IMR-90 (cell line): ENCODE measurements at regions not wholly inside any gene's neighbourhood (a gene's known extent, or its start where the extent isn't known, plus 50 kb on each side); places are given as distances from the start of the nearest gene placed in this dataset.

Source experiments
- ATAC-seq: fragments of 200-7000 bp; cut with Tn5 transposase; 2 replicates; pipeline ENCODE4 v1.9.1; 2020; ENCODE audit warnings: low read depth, mild to moderate bottlenecking, moderate library complexity
- BruUV-seq: library from RNA; stranded (reverse); fragments of 400-500 nt; replicated peaks from 2 replicates; lab custom pipeline; 2021; lab: Mats Ljungman, UMichigan
- CTCF ChIA-PET: fragments of 300-600 bp; formaldehyde crosslinking; extraction: SDS; loops from one replicate; lab custom pipeline; 2021; ENCODE audit warnings: antibody characterized with exemption; lab: Yijun Ruan, JAX
- POLR2A ChIA-PET: fragments of 300-600 bp; sonication (Branson Sonifier 250); formaldehyde crosslinking; loops from one replicate; lab custom pipeline; 2022; ENCODE audit warnings: antibody characterized with exemption; ENCODE audit not compliant: unreplicated experiment; lab: Charles Lee
- DNase-seq: peaks from one replicate; pipeline ENCODE4 v3.0.0; 2013
- H2AFZ ChIP-seq: replicated peaks from 2 replicates; pipeline ENCODE3; 2013; ENCODE audit warnings: low read length, mild to moderate bottlenecking; ENCODE audit not compliant: poor library complexity
- H2AK5ac ChIP-seq: 2 replicates; pipeline ENCODE4 v1.6.1; 2013; ENCODE audit warnings: low read depth, low read length, inconsistent platforms
- H2AK9ac ChIP-seq: replicated peaks from 2 replicates; pipeline ENCODE3; 2013; ENCODE audit warnings: mild to moderate bottlenecking, low read depth, low read length, moderate library complexity; ENCODE audit not compliant: poor library complexity
- H2BK120ac ChIP-seq: 2 replicates; pipeline ENCODE4 v1.6.1; 2013; ENCODE audit warnings: low read depth, low read length, inconsistent platforms
- H2BK15ac ChIP-seq: 3 replicates; pipeline ENCODE4 v1.6.1; 2013; ENCODE audit warnings: low read depth, low read length, inconsistent platforms
- H2BK20ac ChIP-seq: 2 replicates; pipeline ENCODE4 v1.6.1; 2013; ENCODE audit warnings: low read depth, mild to moderate bottlenecking, inconsistent platforms, low read length, moderate library complexity
- H2BK5ac ChIP-seq: 2 replicates; pipeline ENCODE4 v1.6.1; 2013; ENCODE audit warnings: mild to moderate bottlenecking, low read depth, low read length, inconsistent platforms; ENCODE audit not compliant: poor library complexity, severe bottlenecking
- H3K14ac ChIP-seq: replicated peaks from 2 replicates; pipeline ENCODE4 v1.6.1; 2013; ENCODE audit warnings: low read depth, low read length, inconsistent platforms
- H3K18ac ChIP-seq: 2 replicates; pipeline ENCODE4 v1.6.1; 2013; ENCODE audit warnings: low read depth, low read length, control low read depth
- H3K23ac ChIP-seq: 2 replicates; pipeline ENCODE4 v1.6.1; 2013; ENCODE audit warnings: low read depth, low read length, inconsistent platforms
- H3K27ac ChIP-seq: 2 replicates; pipeline ENCODE4 v1.5.1; 2013; ENCODE audit warnings: mild to moderate bottlenecking, control low read depth, low read length; ENCODE audit not compliant: insufficient read depth
- H3K27me3 ChIP-seq: 2 replicates; pipeline ENCODE4 v1.6.1; 2013; ENCODE audit warnings: low read length; ENCODE audit not compliant: control insufficient read depth, insufficient read depth
- H3K36me3 ChIP-seq: 2 replicates; pipeline ENCODE4 v1.6.1; 2013; ENCODE audit warnings: low read length, mixed read lengths; ENCODE audit not compliant: control insufficient read depth, insufficient read depth
- H3K4ac ChIP-seq: 2 replicates; pipeline ENCODE4 v1.6.1; 2013; ENCODE audit warnings: low read depth, low read length, inconsistent platforms
- H3K4me1 ChIP-seq: 2 replicates; pipeline ENCODE4 v1.6.1; 2013; ENCODE audit warnings: low read length, mixed read lengths; ENCODE audit not compliant: control insufficient read depth, insufficient read depth
- H3K4me2 ChIP-seq: 2 replicates; pipeline ENCODE4 v1.6.1; 2013; ENCODE audit warnings: low read depth, mild to moderate bottlenecking, control low read depth, low read length, moderate library complexity
- H3K4me3 ChIP-seq: 2 replicates; pipeline ENCODE4 v1.5.1; 2013; ENCODE audit warnings: low read depth, mild to moderate bottlenecking, control low read depth, low read length, moderate library complexity; ENCODE audit not compliant: insufficient read depth
- H3K56ac ChIP-seq: 2 replicates; pipeline ENCODE4 v1.6.1; 2013; ENCODE audit warnings: low read length, inconsistent platforms; ENCODE audit not compliant: insufficient read depth; ENCODE audit errors: extremely low read depth
- H3K79me1 ChIP-seq, 2 experiments: 2 replicates each; pipeline ENCODE4 v1.6.1; 2013; ENCODE audit warnings: low read length in 2 of 2, inconsistent platforms in 1 of 2, low read depth in 1 of 2
- H3K9ac ChIP-seq: 2 replicates; pipeline ENCODE4 v1.6.1; 2013; ENCODE audit warnings: low read depth, low read length, control low read depth
- H3K9me1 ChIP-seq: 2 replicates; pipeline ENCODE4 v1.6.1; 2013; ENCODE audit warnings: low read length, inconsistent platforms; ENCODE audit not compliant: insufficient read depth
- H3K9me3 ChIP-seq: 2 replicates; pipeline ENCODE4 v1.6.1; 2013; ENCODE audit warnings: low read length; ENCODE audit not compliant: control insufficient read depth, insufficient read depth
- H4K20me1 ChIP-seq: 2 replicates; pipeline ENCODE4 v1.6.1; 2013; ENCODE audit warnings: low read length, inconsistent platforms; ENCODE audit not compliant: insufficient read depth
- H4K5ac ChIP-seq: 2 replicates; pipeline ENCODE4 v1.6.1; 2013; ENCODE audit warnings: mild to moderate bottlenecking, low read depth, low read length, control low read depth
- H4K8ac ChIP-seq, 2 experiments: 2 replicates each; pipeline ENCODE4 v1.6.1; 2013; ENCODE audit warnings: low read depth in 2 of 2, low read length in 2 of 2, control low read depth in 1 of 2, inconsistent platforms in 1 of 2
- H4K91ac ChIP-seq: 2 replicates; pipeline ENCODE4 v1.6.1; 2013; ENCODE audit warnings: low read depth, low read length, inconsistent platforms; ENCODE audit not compliant: insufficient read depth
- BHLHE40 ChIP-seq: fragments of 150-350 bp; IDR thresholded peaks from 2 replicates; pipeline ENCODE4 v1.6.1; 2016; ENCODE audit warnings: mild to moderate bottlenecking, low read depth, low read length
- CEBPB ChIP-seq: IDR thresholded peaks from 2 replicates; pipeline ENCODE4 v1.6.1; 2012; ENCODE audit warnings: low read depth, low read length, improper control_type of control experiment
- CHD1 ChIP-seq: IDR thresholded peaks from 2 replicates; pipeline ENCODE4 v1.6.1; 2012; ENCODE audit warnings: low read depth, low read length, improper control_type of control experiment
- CTCF ChIP-seq: conservative IDR thresholded peaks from 2 replicates; pipeline ENCODE4 v1.5.1; 2012; ENCODE audit warnings: mild to moderate bottlenecking, low read depth, low read length, improper control_type of control experiment
- ELK1 ChIP-seq: fragments of 150-350 bp; IDR thresholded peaks from 2 replicates; pipeline ENCODE4 v1.6.1; 2016; ENCODE audit warnings: low read depth, mild to moderate bottlenecking, low read length, moderate library complexity, borderline replicate concordance
- FOS ChIP-seq: fragments of 150-350 bp; IDR thresholded peaks from 2 replicates; pipeline ENCODE4 v1.6.1; 2016; ENCODE audit warnings: low read depth, low read length
- MAFK ChIP-seq: IDR thresholded peaks from 2 replicates; pipeline ENCODE4 v1.6.1; 2012; ENCODE audit warnings: low read depth, low read length, improper control_type of control experiment
- MAZ ChIP-seq: IDR thresholded peaks from 2 replicates; pipeline ENCODE4 v1.6.1; 2012; ENCODE audit warnings: low read depth, mild to moderate bottlenecking, low read length, improper control_type of control experiment, moderate library complexity, borderline replicate concordance
- MXI1 ChIP-seq: IDR thresholded peaks from 2 replicates; pipeline ENCODE4 v1.6.1; 2012; ENCODE audit warnings: low read depth, mild to moderate bottlenecking, low read length, moderate library complexity, borderline replicate concordance
- NFE2L2 ChIP-seq: fragments of 150-350 bp; IDR thresholded peaks from 2 replicates; pipeline ENCODE4 v1.6.1; 2016; ENCODE audit warnings: low read depth, mild to moderate bottlenecking, low read length
- POLR2A ChIP-seq: IDR thresholded peaks from 2 replicates; pipeline ENCODE4 v1.6.1; 2012; ENCODE audit warnings: mild to moderate bottlenecking, low read depth, low read length
- RAD21 ChIP-seq: IDR thresholded peaks from 2 replicates; pipeline ENCODE4 v1.6.1; 2012; ENCODE audit warnings: low read length, improper control_type of control experiment
- RCOR1 ChIP-seq: IDR thresholded peaks from 2 replicates; pipeline ENCODE4 v1.6.1; 2012; ENCODE audit warnings: mild to moderate bottlenecking, low read length, improper control_type of control experiment; ENCODE audit not compliant: insufficient replicate concordance
- RFX5 ChIP-seq: IDR thresholded peaks from 2 replicates; pipeline ENCODE4 v1.8.0; 2012; ENCODE audit warnings: low read depth, mild to moderate bottlenecking, low read length, moderate library complexity
- SMC3 ChIP-seq: fragments of 150-350 bp; IDR thresholded peaks from 2 replicates; pipeline ENCODE4 v1.6.1; 2016; ENCODE audit warnings: low read depth, mild to moderate bottlenecking, antibody characterized with exemption, low read length, moderate library complexity
- USF2 ChIP-seq: fragments of 150-350 bp; IDR thresholded peaks from 2 replicates; pipeline ENCODE4 v1.6.1; 2017; ENCODE audit warnings: mild to moderate bottlenecking, antibody characterized with exemption, low read length, low read depth
- WGBS, 2 experiments: methylation state at CpG; one replicate each; pipeline versions ENCODE4 v1.1.5 to v1.1.7; 2013; ENCODE audit warnings: missing lambda C conversion rate in 2 of 2; ENCODE audit not compliant: insufficient read length in 1 of 2; ENCODE audit errors: extremely low coverage in 2 of 2; 5-methylcytosine and 5-hydroxymethylcytosine counted together
- dilution Hi-C: fragments of 300-500 bp; cut with HindIII; formaldehyde crosslinking; loops from one replicate; pipeline ENCODE4 v1.14.3; 2018; ENCODE audit warnings: low sequenced_read_pairs; ENCODE audit not compliant: unreplicated experiment
- in situ Hi-C: fragments of 300-500 bp; cut with MboI; formaldehyde crosslinking; loops from 3 replicates; pipeline ENCODE4 v1.14.3; 2019; ENCODE audit warnings: low sequenced_read_pairs, inconsistent platforms, mixed read lengths
- intact Hi-C: fragments of 100-400 bp; cut with micrococcal nuclease; formaldehyde crosslinking; loops from 2 replicates; pipeline ENCODE4 v1.10.0; 2022

GRCh38 chr3:83670416-83670815 is 1288.4 kb upstream of the CADM2 start:
- no peaks in the 10 kb centered on the region for H3K79me1 ChIP-seq
- H2AK9ac ChIP-seq, result no peak overlapping the region
- H3K23ac ChIP-seq, result no peak overlapping the region
- H3K9ac ChIP-seq, result no peak overlapping the region
- H3K27ac ChIP-seq, result no peak overlapping the region
- no peaks in the 10 kb centered on the region for H3K4me1 ChIP-seq
- H3K18ac ChIP-seq, result no peak overlapping the region
- H4K8ac ChIP-seq, result no peak overlapping the region
- ChIA-PET POLR2A (no interaction called here), CTCF (interaction anchor here (1.1 kb wide), 1 partner anchor 17 kb away, joined by 3 read pairs; no protein-coding TSS in a partner anchor)
- intact Hi-C loops, result no loop called here
- no TSS peak for BruUV-seq
- no peak overlapping the region for H2BK5ac ChIP-seq
- no peak overlapping the region for H4K5ac ChIP-seq
- H3K56ac ChIP-seq, result no peak overlapping the region
- H2BK120ac ChIP-seq, result no peak overlapping the region
- dilution Hi-C loops, result no loop called here
- no peak overlapping the region for H2BK15ac ChIP-seq
- H2BK20ac ChIP-seq, result no peak overlapping the region
- no peak overlapping the region for H2AFZ ChIP-seq
- no peak overlapping the region for H3K14ac ChIP-seq
- no CpG with 5 or more reads among the region's 1 CpG for WGBS, 2 experiments
- no peak overlapping the region for H2AK5ac ChIP-seq
- H4K20me1 ChIP-seq, result no peaks in the 10 kb centered on the region
- H3K9me1 ChIP-seq, result no peaks in the 10 kb centered on the region
- no peak overlapping the region for H3K4me3 ChIP-seq
- in situ Hi-C loops, result no loop called here
- no peak for DNase-seq
- no peak overlapping the region for H3K4me2 ChIP-seq
- H3K4ac ChIP-seq, result no peak overlapping the region
- no peak overlapping the region for H4K91ac ChIP-seq
- H3K36me3 ChIP-seq, result no peaks in the 10 kb centered on the region
- ATAC-seq, result no peak
- TF ChIP-seq MXI1 (no peak), CEBPB (no peak), MAZ (no peak), RAD21 (no peak), USF2 (no peak), MAFK (no peak), FOS (no peak), ELK1 (no peak), RFX5 (no peak), RCOR1 (no peak), POLR2A (no peak), SMC3 (no peak), BHLHE40 (no peak), NFE2L2 (no peak), CTCF (no peak), CHD1 (no peak)
- no peaks in the 10 kb centered on the region for H3K27me3 ChIP-seq
- H3K9me3 ChIP-seq, result peaks cover 2% of the 10 kb centered on the region; the same call in 1 of the 2 replicates
